H1 (cell line): ENCODE measurements at regions not wholly inside any gene's neighbourhood (a gene's known extent, or its start where the extent isn't known, plus 50 kb on each side); places are given as distances from the start of the nearest gene placed in this dataset.

Experiments
- CTCF ChIA-PET: fragments of 300-600 bp; sonication (Branson Sonifier 250); formaldehyde crosslinking; loops from one replicate; lab custom pipeline; 2021; ENCODE audit not compliant: partially characterized antibody; lab: Charles Lee
- POLR2A ChIA-PET: fragments of 300-600 bp; sonication (Branson Sonifier 250); formaldehyde crosslinking; loops from one replicate; lab custom pipeline; 2021; ENCODE audit warnings: inconsistent platforms; ENCODE audit not compliant: partially characterized antibody; lab: Charles Lee
- DNase-seq, 2 experiments: peaks; one replicate each; pipeline versions ENCODE4 v3.0.0 to v3.0.0-alpha.2; 2010 to 2022; ENCODE audit warnings: low spot score in 2 of 2, low read depth in 1 of 2, mixed read lengths in 1 of 2
- FAIRE-seq: peaks from 2 replicates; lab custom pipeline; 2011; peaks lifted over from hg19 to GRCh38; lab: Jason Lieb, UNC
- H2AFZ ChIP-seq: 2 replicates; pipeline ENCODE4 v1.8.1; 2012; ENCODE audit warnings: low read length, inconsistent platforms
- H2AK5ac ChIP-seq: 2 replicates; pipeline ENCODE4 v1.6.1; 2013; ENCODE audit warnings: low read depth, low read length
- H2BK120ac ChIP-seq: replicated peaks from 2 replicates; pipeline ENCODE3; 2013; ENCODE audit warnings: low read depth, low read length, inconsistent platforms
- H2BK12ac ChIP-seq: 2 replicates; pipeline ENCODE4 v1.6.1; 2013; ENCODE audit warnings: low read depth, low read length
- H2BK15ac ChIP-seq: 2 replicates; pipeline ENCODE4 v1.6.1; 2013; ENCODE audit warnings: low read length
- H2BK20ac ChIP-seq: 2 replicates; pipeline ENCODE4 v1.6.1; 2013; ENCODE audit warnings: low read length
- H2BK5ac ChIP-seq: 2 replicates; pipeline ENCODE4 v1.6.1; 2013; ENCODE audit warnings: low read depth, low read length
- H3K14ac ChIP-seq: 2 replicates; pipeline ENCODE4 v1.6.1; 2013; ENCODE audit warnings: inconsistent platforms; ENCODE audit not compliant: insufficient read length
- H3K18ac ChIP-seq: 2 replicates; pipeline ENCODE4 v1.6.1; 2013; ENCODE audit warnings: low read length; ENCODE audit errors: extremely low read depth
- H3K23ac ChIP-seq: 2 replicates; pipeline ENCODE4 v1.6.1; 2013; ENCODE audit warnings: inconsistent platforms; ENCODE audit not compliant: insufficient read length
- H3K23me2 ChIP-seq: 2 replicates; pipeline ENCODE4 v1.6.1; 2013; ENCODE audit warnings: low read depth, low read length
- H3K27ac ChIP-seq: 2 replicates; pipeline ENCODE4 v1.6.1; 2011; ENCODE audit warnings: low read depth, low read length, inconsistent platforms
- H3K27me3 ChIP-seq, 4 experiments: replicated peaks in 1 of 4; 1 replicate in 1 of 4; 2 replicates in 3 of 4; pipeline versions ENCODE4 v1.6.1 to v1.8.1; 2011 to 2013; ENCODE audit warnings: low read length in 3 of 4, mild to moderate bottlenecking in 3 of 4, inconsistent platforms in 2 of 4, mixed read lengths in 2 of 4, moderate library complexity in 1 of 4; ENCODE audit not compliant: control insufficient read depth in 3 of 4, insufficient read depth in 3 of 4; ENCODE audit errors: extremely low read depth in 1 of 4
- H3K36me3 ChIP-seq, 4 experiments: 2 replicates each; pipeline versions ENCODE4 v1.6.1 to v1.8.1; 2011 to 2013; ENCODE audit warnings: mild to moderate bottlenecking in 4 of 4, low read length in 3 of 4, moderate library complexity in 2 of 4, control low read depth in 1 of 4, inconsistent platforms in 1 of 4; ENCODE audit not compliant: insufficient read depth in 4 of 4, control insufficient read depth in 2 of 4
- H3K4ac ChIP-seq: replicated peaks from 2 replicates; pipeline ENCODE3; 2013; ENCODE audit warnings: low read length, low read depth, mixed read lengths, inconsistent platforms; ENCODE audit not compliant: insufficient read length
- H3K4me1 ChIP-seq, 4 experiments: replicated peaks in 1 of 4; 1 replicate in 1 of 4; 2 replicates in 3 of 4; pipeline versions ENCODE4 v1.6.1 to v1.8.1; 2011 to 2013; ENCODE audit warnings: low read length in 3 of 4, inconsistent platforms in 2 of 4, mixed read lengths in 1 of 4; ENCODE audit not compliant: insufficient read depth in 4 of 4, control insufficient read depth in 3 of 4
- H3K4me2 ChIP-seq, 2 experiments: 2 replicates each; pipeline versions ENCODE4 v1.6.1 to v1.8.1; 2011 to 2013; ENCODE audit warnings: low read depth in 2 of 2, low read length in 2 of 2, control low read depth in 1 of 2, inconsistent platforms in 1 of 2, mild to moderate bottlenecking in 1 of 2; ENCODE audit not compliant: insufficient read depth in 1 of 2
- H3K4me3 ChIP-seq, 4 experiments: fragments of 200-600, 300-600 bp in 1 of 4; sonication (generic), shearing (Covaris generic), sonication (Bioruptor Twin) in 1 of 4; 2 replicates each; pipeline versions ENCODE4 v1.5.1 to v1.8.1; 2011 to 2016; ENCODE audit warnings: low read length in 4 of 4, low read depth in 3 of 4, control low read depth in 2 of 4, inconsistent platforms in 2 of 4, mild to moderate bottlenecking in 2 of 4, mixed read lengths in 1 of 4, moderate library complexity in 1 of 4; ENCODE audit not compliant: insufficient read depth in 2 of 4; ENCODE audit errors: extremely low read depth in 1 of 4
- H3K56ac ChIP-seq: replicated peaks from 2 replicates; pipeline ENCODE3; 2013; ENCODE audit warnings: low read depth, mild to moderate bottlenecking, mixed read lengths, low read length, inconsistent platforms; ENCODE audit not compliant: insufficient read length
- H3K79me1 ChIP-seq: 2 replicates; pipeline ENCODE4 v1.6.1; 2013; ENCODE audit warnings: low read depth, low read length, control low read depth
- H3K79me2 ChIP-seq, 2 experiments: 2 replicates each; pipeline versions ENCODE4 v1.6.1 to v1.8.1; 2012 to 2013; ENCODE audit warnings: low read length in 2 of 2, mild to moderate bottlenecking in 2 of 2, inconsistent platforms in 1 of 2; ENCODE audit not compliant: insufficient read depth in 2 of 2, control insufficient read depth in 1 of 2
- H3K9ac ChIP-seq, 4 experiments: replicated peaks in 1 of 4; 1 replicate in 1 of 4; 2 replicates in 3 of 4; pipeline versions ENCODE4 v1.6.1 to v1.8.1; 2011 to 2013; ENCODE audit warnings: low read depth in 3 of 4, low read length in 3 of 4, control low read depth in 2 of 4, mild to moderate bottlenecking in 2 of 4, moderate library complexity in 2 of 4, inconsistent platforms in 1 of 4; ENCODE audit errors: extremely low read depth in 1 of 4
- H3K9me3 ChIP-seq, 2 experiments: 2 replicates each; pipeline versions ENCODE4 v1.6.1 to v1.8.1; 2012 to 2013; ENCODE audit warnings: mild to moderate bottlenecking in 2 of 2, moderate library complexity in 2 of 2, control low read depth in 1 of 2, inconsistent platforms in 1 of 2, low read depth in 1 of 2, low read length in 1 of 2, mixed read lengths in 1 of 2; ENCODE audit not compliant: insufficient read depth in 2 of 2
- H4K20me1 ChIP-seq, 2 experiments: replicated peaks in 1 of 2; 2 replicates each; pipeline versions ENCODE3 to v1.8.1; 2011 to 2013; ENCODE audit warnings: inconsistent platforms in 2 of 2, low read length in 2 of 2, mild to moderate bottlenecking in 1 of 2; ENCODE audit not compliant: insufficient read depth in 2 of 2, control insufficient read depth in 1 of 2
- H4K5ac ChIP-seq: 2 replicates; pipeline ENCODE4 v1.6.1; 2013; ENCODE audit warnings: low read length, low read depth, mixed read lengths, inconsistent platforms; ENCODE audit not compliant: insufficient read length
- H4K8ac ChIP-seq: 2 replicates; pipeline ENCODE4 v1.8.0; 2013; ENCODE audit warnings: mild to moderate bottlenecking, moderate library complexity, low read length, inconsistent platforms; ENCODE audit not compliant: insufficient read depth; ENCODE audit errors: extremely low read depth
- H4K91ac ChIP-seq: replicated peaks from 2 replicates; pipeline ENCODE3; 2013; ENCODE audit warnings: low read length, mixed read lengths, inconsistent platforms; ENCODE audit not compliant: insufficient read length
- BACH1 ChIP-seq: IDR thresholded peaks from 2 replicates; pipeline ENCODE4 v1.6.1; 2012; ENCODE audit warnings: low read length, improper control_type of control experiment
- JUND ChIP-seq: IDR thresholded peaks from 2 replicates; pipeline ENCODE4 v1.6.1; 2011; ENCODE audit warnings: mild to moderate bottlenecking, improper control_type of control experiment, low read length
- SP1 ChIP-seq: IDR thresholded peaks from 2 replicates; pipeline ENCODE4 v1.6.1; 2011; ENCODE audit warnings: low read depth, low read length
- TF ChIP-seq, protein P1 (sequence below): IDR thresholded peaks from 2 replicates; pipeline ENCODE4 v1.6.1; 2012; ENCODE audit warnings: inconsistent platforms

DNA sequence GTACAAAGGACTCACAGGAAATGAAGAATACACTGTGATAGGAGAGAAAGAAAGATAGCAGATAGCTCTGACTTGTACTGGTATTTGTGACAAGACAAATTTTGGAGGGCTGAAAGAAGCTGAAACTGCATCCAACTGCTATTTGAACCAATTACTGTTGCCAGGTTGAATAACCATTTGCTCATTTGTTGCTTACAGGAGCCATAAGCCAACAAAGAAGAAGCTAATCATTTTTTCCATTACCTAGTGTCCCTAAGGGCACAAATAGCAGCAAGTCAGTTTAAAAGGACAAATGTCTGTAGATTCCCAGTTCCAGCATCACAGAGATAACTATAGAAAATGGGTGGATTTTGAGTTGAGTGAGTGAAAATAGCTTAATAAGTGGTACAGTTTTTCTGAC, 376.9 kb upstream of the ARPP21 start:
- Histone ChIP-seq H3K27ac (no peak overlapping the region), H4K20me1 (no peaks in the 10 kb centered on the region), H3K56ac (no peak overlapping the region), H2BK120ac (no peak overlapping the region), H3K4me2 (no peak overlapping the region), H3K79me1 (no peaks in the 10 kb centered on the region), H3K4me1 (no peaks in the 10 kb centered on the region), H3K9ac (no peak overlapping the region), H2AK5ac (no peak overlapping the region), H3K23ac (no peak overlapping the region), H4K8ac (no peak overlapping the region), H2BK5ac (no peak overlapping the region), H2AFZ (no peak overlapping the region), H2BK20ac (no peak overlapping the region), H2BK12ac (no peak overlapping the region), H3K4me3 (no peak overlapping the region), H3K79me2 (no peaks in the 10 kb centered on the region), H3K4ac (no peak overlapping the region), H3K36me3 (no peaks in the 10 kb centered on the region), H3K14ac (no peak overlapping the region), H2BK15ac (no peak overlapping the region), H3K27me3 (no peaks in the 10 kb centered on the region), H3K23me2 (no peaks in the 10 kb centered on the region), H4K5ac (no peak overlapping the region), H3K9me3 (no peaks in the 10 kb centered on the region), H4K91ac (no peak overlapping the region), H3K18ac (no peak overlapping the region)
- FAIRE-seq (no peak), DNase-seq (no peak)
- TF ChIP-seq BACH1 (no peak), SP1 (no peak), JUND (no peak)
- TF ChIP-seq, protein P1, sequence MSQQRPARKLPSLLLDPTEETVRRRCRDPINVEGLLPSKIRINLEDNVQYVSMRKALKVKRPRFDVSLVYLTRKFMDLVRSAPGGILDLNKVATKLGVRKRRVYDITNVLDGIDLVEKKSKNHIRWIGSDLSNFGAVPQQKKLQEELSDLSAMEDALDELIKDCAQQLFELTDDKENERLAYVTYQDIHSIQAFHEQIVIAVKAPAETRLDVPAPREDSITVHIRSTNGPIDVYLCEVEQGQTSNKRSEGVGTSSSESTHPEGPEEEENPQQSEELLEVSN = no peak
- ChIA-PET POLR2A (no interaction called here), CTCF (interaction anchor here (1.2 kb wide), 1 partner anchor 12 kb away, joined by 4 read pairs; no protein-coding TSS in a partner anchor)
